ENCODE measurements at regions not wholly inside any gene's neighbourhood (a gene's known extent, or its start where the extent isn't known, plus 50 kb on each side); places are given as distances from the start of the nearest gene placed in this dataset.

- no peak for TF ChIP-seq EP300 (IDR thresholded peaks at IDR 0.05; ENCODE audit: borderline replicate concordance in 1 of 2, low read depth in 1 of 2, low read length in 1 of 2)
- TF ChIP-seq USF1 (IDR thresholded peaks at IDR 0.05; ENCODE audit: borderline replicate concordance, low read depth), result no peak
- TF ChIP-seq MAX (IDR thresholded peaks at IDR 0.05; ENCODE audit: low read depth), result no peak
- no peak for TF ChIP-seq POLR2AphosphoS5 (IDR thresholded peaks at IDR 0.05; ENCODE audit: low read depth, low read length)
- TF ChIP-seq YY1 (IDR thresholded peaks at IDR 0.05; ENCODE audit: low read depth), result no peak
- no peak for TF ChIP-seq EZH2phosphoT487 (IDR thresholded peaks at IDR 0.05; ENCODE audit: borderline replicate concordance, low read depth)
- TF ChIP-seq, protein P1, sequence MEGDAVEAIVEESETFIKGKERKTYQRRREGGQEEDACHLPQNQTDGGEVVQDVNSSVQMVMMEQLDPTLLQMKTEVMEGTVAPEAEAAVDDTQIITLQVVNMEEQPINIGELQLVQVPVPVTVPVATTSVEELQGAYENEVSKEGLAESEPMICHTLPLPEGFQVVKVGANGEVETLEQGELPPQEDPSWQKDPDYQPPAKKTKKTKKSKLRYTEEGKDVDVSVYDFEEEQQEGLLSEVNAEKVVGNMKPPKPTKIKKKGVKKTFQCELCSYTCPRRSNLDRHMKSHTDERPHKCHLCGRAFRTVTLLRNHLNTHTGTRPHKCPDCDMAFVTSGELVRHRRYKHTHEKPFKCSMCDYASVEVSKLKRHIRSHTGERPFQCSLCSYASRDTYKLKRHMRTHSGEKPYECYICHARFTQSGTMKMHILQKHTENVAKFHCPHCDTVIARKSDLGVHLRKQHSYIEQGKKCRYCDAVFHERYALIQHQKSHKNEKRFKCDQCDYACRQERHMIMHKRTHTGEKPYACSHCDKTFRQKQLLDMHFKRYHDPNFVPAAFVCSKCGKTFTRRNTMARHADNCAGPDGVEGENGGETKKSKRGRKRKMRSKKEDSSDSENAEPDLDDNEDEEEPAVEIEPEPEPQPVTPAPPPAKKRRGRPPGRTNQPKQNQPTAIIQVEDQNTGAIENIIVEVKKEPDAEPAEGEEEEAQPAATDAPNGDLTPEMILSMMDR (IDR thresholded peaks at IDR 0.05), result no peak
- TF ChIP-seq TCF12 (IDR thresholded peaks at IDR 0.05), result no peak
- TF ChIP-seq GABPA (IDR thresholded peaks at IDR 0.05; ENCODE audit: low read depth), result no peak
Observed at GRCh38 chr14:49425921-49426320, 160.3 kb downstream of the RPS29 start.

Data from SK-N-SH (cell line).